GM12892 (cell line): ENCODE measurements at regions not wholly inside any gene's neighbourhood (a gene's known extent, or its start where the extent isn't known, plus 50 kb on each side); places are given as distances from the start of the nearest gene placed in this dataset.

Source experiments
- POLR2A ChIP-seq: IDR thresholded peaks from 2 replicates; pipeline ENCODE4 v1.6.1; 2011; ENCODE audit warnings: low read depth, low read length, control low read depth
- TAF1 ChIP-seq: IDR thresholded peaks from 2 replicates; pipeline ENCODE4 v1.6.1; 2011; ENCODE audit warnings: low read depth, mild to moderate bottlenecking, control low read depth, low read length, borderline replicate concordance

- TF ChIP-seq POLR2A, result no peak
- TF ChIP-seq TAF1, result no peak
Measured at GRCh38 chr1:232568906-232569553, 60.9 kb downstream of the SIPA1L2 start.
